ENCODE measurements at regions not wholly inside any gene's neighbourhood (a gene's known extent, or its start where the extent isn't known, plus 50 kb on each side); places are given as distances from the start of the nearest gene placed in this dataset.
A peak's percentile ranks its signal among the peaks of the same experiment; 100 is the strongest.

DNA sequence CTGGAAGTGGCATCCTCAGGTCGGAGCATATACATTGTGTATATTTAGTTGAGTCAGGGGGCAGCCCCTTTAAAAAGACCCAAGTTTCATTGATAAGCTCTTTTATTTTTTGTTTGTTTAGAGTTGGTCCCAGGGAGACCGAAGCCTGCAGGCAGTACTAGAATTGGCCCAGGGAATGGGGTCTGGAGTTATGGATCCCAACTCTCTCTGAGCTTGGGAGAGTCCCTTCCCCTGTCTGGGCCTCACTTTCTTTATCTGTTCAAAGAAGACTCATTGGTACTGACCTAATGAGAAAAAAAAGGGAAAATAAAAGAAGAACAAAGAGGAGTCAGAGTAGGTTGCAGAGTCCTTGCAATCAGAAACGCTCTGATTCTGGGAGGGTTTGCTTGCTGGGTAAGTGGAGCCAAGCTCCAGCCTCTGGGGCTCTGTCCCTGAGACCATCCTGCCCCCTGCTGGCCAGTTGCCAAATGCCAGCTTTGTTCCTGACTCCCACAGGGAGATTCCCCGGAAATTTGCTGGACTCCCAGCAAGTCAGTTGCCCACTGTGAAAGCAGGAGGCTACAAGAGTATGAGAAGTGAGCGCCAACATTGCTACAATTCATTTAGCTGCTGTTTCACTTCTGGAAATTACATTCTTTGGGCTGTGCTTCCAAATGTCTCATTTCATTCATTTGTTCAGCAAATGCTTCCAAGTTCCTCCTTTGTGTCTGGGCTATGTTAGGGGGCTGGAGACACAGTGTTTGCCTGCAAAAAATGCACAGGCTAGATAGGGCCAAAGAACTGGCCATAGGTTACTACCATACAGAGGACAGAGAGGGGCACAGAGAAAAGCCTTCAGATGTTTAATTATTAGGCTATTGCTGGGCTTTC, 156.2 kb downstream of the MELK start:
- no peaks in the 10 kb centered on the region for H3K27me3 ChIP-seq (ENCODE audit: control insufficient read depth, insufficient read depth, low read length)
- peak; percentile 88 for TF ChIP-seq CTCF (IDR thresholded peaks at IDR 0.05; ENCODE audit: insufficient read depth, low read length, severe bottlenecking)
- DNase-seq (ENCODE audit: low read depth) (peak; percentile 68), FAIRE-seq (no peak)
- H3K36me3 ChIP-seq (ENCODE audit: control insufficient read depth, insufficient read depth, low read length): no peaks in the 10 kb centered on the region
- H3K4me3 ChIP-seq (ENCODE audit: low read depth, low read length): no peak overlapping the region

- DNase-seq (ENCODE audit: low read depth) (no peak), FAIRE-seq (no peak)
- H3K36me3 ChIP-seq (ENCODE audit: control insufficient read depth, insufficient read depth, low read length): no peaks in the 10 kb centered on the region
- H3K27me3 ChIP-seq (ENCODE audit: control insufficient read depth, insufficient read depth, low read length): no peaks in the 10 kb centered on the region
- no peak for TF ChIP-seq CTCF (IDR thresholded peaks at IDR 0.05; ENCODE audit: insufficient read depth, low read length, severe bottlenecking)
- H3K4me3 ChIP-seq (ENCODE audit: low read depth, low read length): no peak overlapping the region
These were observed 157.2 kb downstream of the MELK start for GRCh38 chr9:36729906-36730305.

- DNase-seq (ENCODE audit: low read depth): no peak
- no peak for FAIRE-seq
- no peak for TF ChIP-seq CTCF (IDR thresholded peaks at IDR 0.05; ENCODE audit: insufficient read depth, low read length, severe bottlenecking)
- no peaks in the 10 kb centered on the region for H3K36me3 ChIP-seq (ENCODE audit: control insufficient read depth, insufficient read depth, low read length)
- H3K4me3 ChIP-seq (ENCODE audit: low read depth, low read length): no peak overlapping the region
- H3K27me3 ChIP-seq (ENCODE audit: control insufficient read depth, insufficient read depth, low read length): no peaks in the 10 kb centered on the region
These were observed 157.7 kb downstream of the MELK start for GRCh38 chr9:36730414-36730813.

GRCh38 chr9:36731068-36731956, 158.6 kb downstream of the MELK start:
- DNase-seq (ENCODE audit: low read depth): peak; percentile 26
- TF ChIP-seq CTCF (IDR thresholded peaks at IDR 0.05; ENCODE audit: insufficient read depth, low read length, severe bottlenecking): no peak
- FAIRE-seq: no peak

GRCh38 chr9:36734737-36735136, 162.0 kb downstream of the MELK start:
- Histone ChIP-seq H3K27me3 (ENCODE audit: control insufficient read depth, insufficient read depth, low read length) (no peaks in the 10 kb centered on the region), H3K4me3 (ENCODE audit: low read depth, low read length) (no peak overlapping the region), H3K36me3 (ENCODE audit: control insufficient read depth, insufficient read depth, low read length) (no peaks in the 10 kb centered on the region)
- DNase-seq (ENCODE audit: low read depth): no peak
- FAIRE-seq: no peak
- TF ChIP-seq CTCF (IDR thresholded peaks at IDR 0.05; ENCODE audit: insufficient read depth, low read length, severe bottlenecking): no peak

More at GRCh38 chr9:36731068-36731956, 158.6 kb downstream of the MELK start:
- no peak overlapping the region for H3K4me3 ChIP-seq (ENCODE audit: low read depth, low read length)
- H3K36me3 ChIP-seq (ENCODE audit: control insufficient read depth, insufficient read depth, low read length): no peaks in the 10 kb centered on the region
- H3K27me3 ChIP-seq (ENCODE audit: control insufficient read depth, insufficient read depth, low read length): no peaks in the 10 kb centered on the region

Measured in bronchial epithelial cell (primary cell).